GM18499 (cell line): ENCODE measurements at regions not wholly inside any gene's neighbourhood (a gene's known extent, or its start where the extent isn't known, plus 50 kb on each side); places are given as distances from the start of the nearest gene placed in this dataset.
"Not testable (repeated sequence)": the region's sequence is repeated elsewhere in the genome, so short reads cannot be mapped to it uniquely, and the experiment has no call there.

Source experiments
- ATAC-seq: cut with Tn5 transposase; IDR thresholded peaks from one replicate; pipeline ENCODE4 v1.9.1; 2021; ENCODE audit warnings: moderate number of reproducible peaks; ENCODE audit not compliant: insufficient read depth, unreplicated experiment

- no peak for ATAC-seq
Observed at GRCh38 chr9:82052081-82052480, 63.5 kb downstream of the SPATA31D1 start.

GRCh38 chr9:82054264-82055015 lies 65.9 kb downstream of the SPATA31D1 start:
- no peak for ATAC-seq

GRCh38 chr9:82057805-82058204 lies 69.2 kb downstream of the SPATA31D1 start:
- ATAC-seq: no peak

GRCh38 chr9:82061801-82062200 lies 73.2 kb downstream of the SPATA31D1 start:
- ATAC-seq: not testable (repeated sequence)

DNA sequence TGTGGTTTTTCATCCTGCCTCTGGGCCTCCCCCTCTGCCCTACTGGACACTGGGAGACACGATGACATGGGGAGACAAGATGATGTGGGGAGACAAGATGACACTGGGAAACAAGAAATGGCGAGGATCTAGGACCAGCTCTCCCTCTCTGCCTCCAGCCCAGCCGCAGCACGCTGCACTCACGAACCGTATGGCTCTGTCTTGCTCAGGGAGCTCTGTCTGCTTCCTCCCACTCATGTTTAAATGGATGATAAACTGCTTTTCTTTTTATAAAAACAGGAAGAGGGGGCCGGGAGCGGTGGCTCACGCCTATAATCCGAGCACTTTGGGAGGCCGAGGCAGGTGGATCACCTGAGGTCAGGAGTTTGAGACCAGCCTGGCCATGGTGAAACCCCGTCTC lies 73.7 kb downstream of the SPATA31D1 start:
- no peak for ATAC-seq

GRCh38 chr9:82073551-82074543 lies 85.3 kb downstream of the SPATA31D1 start:
- no peak for ATAC-seq

GRCh38 chr9:82080265-82080664 lies 91.7 kb downstream of the SPATA31D1 start:
- no peak for ATAC-seq

- no peak for ATAC-seq
Observed at GRCh38 chr9:82081496-82081895, 92.9 kb downstream of the SPATA31D1 start.

DNA sequence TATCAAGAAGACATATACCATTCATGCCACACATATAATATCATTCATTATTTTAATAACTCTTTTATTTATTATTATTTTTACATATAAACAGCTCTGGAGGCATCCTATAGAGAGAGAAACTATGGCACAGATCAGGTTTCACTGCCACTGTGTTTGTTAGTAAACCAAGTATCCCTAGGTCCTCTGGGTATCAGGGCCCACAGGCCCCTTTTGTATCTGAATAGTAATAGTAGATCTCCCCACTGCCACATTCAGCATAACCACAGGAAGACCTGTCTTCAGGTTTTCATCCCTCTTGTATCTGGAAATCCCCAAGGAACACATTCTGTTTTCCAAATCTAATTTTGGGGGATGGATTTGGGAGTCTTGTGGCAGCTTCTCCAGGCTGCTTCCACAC lies 94.0 kb downstream of the SPATA31D1 start:
- no peak for ATAC-seq

GRCh38 chr9:82088591-82088990 lies 100.0 kb downstream of the SPATA31D1 start:
- no peak for ATAC-seq

- no peak for ATAC-seq
Observed at GRCh38 chr9:82090046-82090445, 101.5 kb downstream of the SPATA31D1 start.

DNA sequence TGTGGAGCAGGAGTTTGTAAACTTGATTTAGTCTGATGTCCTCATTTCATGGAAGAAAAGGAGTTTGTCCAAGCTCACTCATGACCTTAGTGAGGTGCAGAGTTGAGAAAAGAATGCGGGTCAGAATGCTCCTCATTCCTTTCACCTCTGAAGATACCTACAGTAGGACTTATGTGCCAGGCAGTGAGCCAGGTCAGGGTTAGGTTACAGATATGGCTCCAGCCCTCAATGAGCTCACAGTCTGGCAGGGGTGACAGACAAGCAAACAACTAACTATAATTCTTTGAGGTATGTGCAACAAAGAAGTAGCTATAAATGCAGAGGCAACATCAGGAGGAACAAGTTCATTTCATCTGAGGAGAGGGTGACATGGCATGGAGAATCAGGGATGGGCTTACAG lies 102.5 kb downstream of the SPATA31D1 start:
- ATAC-seq: no peak

DNA sequence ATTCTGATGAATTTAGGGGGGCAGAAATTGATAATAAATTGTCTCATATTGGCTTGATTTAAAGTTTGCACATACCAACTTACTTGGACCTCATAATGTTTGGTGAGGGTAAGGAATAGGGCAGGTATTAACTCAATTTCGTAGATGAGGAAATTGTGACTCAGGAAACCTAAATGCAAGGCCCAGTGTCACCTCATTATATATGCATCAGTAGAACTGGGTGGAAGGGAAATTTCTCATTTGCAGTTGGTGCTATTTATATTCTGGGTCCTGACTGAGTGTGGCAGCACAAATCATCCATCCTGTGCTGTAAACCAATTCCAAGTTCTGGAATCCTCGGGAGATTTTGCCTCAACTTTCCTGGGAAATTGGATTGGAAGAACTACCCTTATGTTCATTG lies 103.0 kb downstream of the SPATA31D1 start:
- ATAC-seq: no peak

GRCh38 chr9:82101475-82101874 lies 112.9 kb downstream of the SPATA31D1 start:
- no peak for ATAC-seq

GRCh38 chr9:82104252-82104651 lies 115.7 kb downstream of the SPATA31D1 start:
- no peak for ATAC-seq

DNA sequence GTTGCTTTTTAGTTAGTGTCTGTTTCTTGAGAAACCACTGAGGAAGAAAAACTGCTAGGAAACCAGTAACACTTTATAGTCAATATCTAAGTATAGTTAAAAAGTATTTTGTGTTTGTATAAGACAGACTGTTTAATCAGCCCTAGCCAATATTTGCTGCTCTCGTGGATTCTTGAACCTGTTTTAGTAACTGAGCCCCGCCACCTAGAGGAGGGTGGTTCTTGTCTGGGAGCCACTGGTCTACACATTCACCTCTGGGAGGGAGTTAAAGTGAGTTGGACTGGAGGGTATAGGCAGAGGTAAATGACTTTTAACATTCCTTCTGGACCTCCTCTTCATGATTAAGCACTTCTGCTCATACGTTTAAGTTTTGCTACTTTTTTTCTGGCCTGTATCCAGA lies 117.2 kb downstream of the SPATA31D1 start:
- ATAC-seq: no peak

DNA sequence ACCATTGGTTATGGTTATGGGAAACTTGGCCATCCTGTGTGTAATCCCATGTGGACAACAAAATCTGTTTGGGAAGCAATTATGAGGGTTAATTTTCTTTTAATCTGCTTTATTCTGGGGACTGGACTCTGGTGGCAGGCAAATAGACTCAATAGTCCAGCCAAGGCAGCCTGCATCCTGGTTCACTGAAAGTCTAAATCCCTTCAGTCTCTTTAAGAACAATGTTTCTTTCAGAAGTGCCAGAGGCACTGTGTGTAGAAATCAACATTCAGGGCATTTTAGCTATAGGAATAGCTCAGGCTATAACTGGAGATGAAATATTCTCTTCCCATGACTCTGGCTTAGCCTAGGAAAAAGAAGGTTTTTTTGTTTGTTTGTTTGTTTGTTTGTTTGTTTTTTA lies 118.0 kb downstream of the SPATA31D1 start:
- no peak for ATAC-seq

DNA sequence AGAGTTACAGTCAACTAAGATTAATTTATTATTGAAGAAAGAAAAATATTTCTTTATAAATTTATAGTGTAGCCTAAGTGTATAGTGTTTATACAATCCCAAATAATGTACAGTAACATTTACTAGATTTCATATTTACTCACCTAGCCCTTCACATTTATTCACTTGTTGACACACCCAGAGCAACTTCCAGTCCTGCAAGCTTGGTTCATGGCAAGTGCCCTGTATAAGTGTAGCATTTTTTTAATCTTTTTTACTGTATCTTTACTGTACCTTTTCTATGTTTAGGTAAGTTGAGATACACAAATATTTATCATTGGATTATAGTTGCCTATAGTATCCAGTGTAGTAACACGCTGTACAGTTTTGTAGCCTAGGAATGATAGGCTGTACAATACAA lies 119.9 kb downstream of the SPATA31D1 start:
- no peak for ATAC-seq

- ATAC-seq: no peak
Observed at GRCh38 chr9:82108941-82109340, 120.4 kb downstream of the SPATA31D1 start.

DNA sequence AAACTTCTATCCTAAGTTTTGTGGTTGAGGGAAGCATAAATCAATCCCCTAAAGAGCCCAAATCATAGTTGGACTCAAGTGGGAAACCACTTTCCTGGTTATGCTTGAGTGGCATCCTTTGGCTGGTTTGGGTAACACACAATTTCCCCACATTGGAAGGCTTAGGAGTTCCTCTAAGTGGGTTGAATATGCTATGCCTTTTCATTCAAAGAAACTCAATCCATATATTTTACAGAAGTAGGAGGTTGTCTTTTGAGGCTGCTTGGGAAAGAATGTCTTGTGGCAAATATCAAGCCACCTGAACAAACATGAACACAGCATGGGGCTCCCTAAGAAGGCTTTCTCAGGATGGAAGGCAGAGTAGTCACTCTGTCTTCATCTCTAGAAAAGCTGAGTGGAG lies 121.1 kb downstream of the SPATA31D1 start:
- no peak for ATAC-seq

DNA sequence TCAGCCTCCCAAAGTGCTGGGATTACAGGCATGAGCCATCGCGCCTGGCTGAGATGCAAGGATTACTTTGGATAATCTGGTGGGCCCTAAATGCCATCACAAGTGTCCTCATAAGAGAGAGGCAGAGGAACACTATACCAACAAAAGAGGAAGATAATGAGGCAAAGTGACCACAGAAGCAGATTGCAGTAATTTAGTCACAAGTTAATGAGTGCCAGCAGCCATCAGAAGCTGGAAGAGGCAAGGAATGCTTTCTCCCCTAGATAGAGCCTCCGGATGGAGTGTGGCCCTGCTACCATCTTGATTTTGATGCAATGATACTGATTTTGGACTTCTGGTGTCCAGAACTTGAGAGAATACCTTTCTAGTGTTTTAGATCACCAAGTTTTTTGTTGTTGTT lies 122.3 kb downstream of the SPATA31D1 start:
- ATAC-seq: no peak
